ENCODE measurements at regions not wholly inside any gene's neighbourhood (a gene's known extent, or its start where the extent isn't known, plus 50 kb on each side); places are given as distances from the start of the nearest gene placed in this dataset.

DNA sequence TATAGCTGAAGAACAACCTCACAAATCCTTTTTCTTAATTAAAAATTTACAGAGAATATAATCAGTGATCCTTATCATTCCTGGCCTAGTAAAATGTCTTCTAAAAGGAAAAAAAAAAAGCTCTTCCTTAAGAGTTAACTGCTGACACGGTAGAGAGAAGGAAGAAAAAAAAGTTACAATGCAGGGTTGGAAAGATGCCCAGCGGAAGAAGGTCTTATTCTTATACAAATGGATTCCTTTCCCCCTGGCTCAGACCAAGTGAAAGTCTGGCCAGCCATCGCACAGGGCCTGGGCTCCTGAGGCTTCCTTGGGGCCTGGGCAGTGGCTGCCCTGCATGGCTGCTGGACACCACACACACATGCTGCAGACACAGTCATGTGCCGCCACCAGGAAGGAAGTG lies 688.6 kb downstream of the TENT5A start:
- H3K9ac ChIP-seq (ENCODE audit: low read length) = no peak overlapping the region
- H3K4me2 ChIP-seq (ENCODE audit: low read length) = no peak overlapping the region
- no peak overlapping the region for H3K4me3 ChIP-seq (ENCODE audit: low read length)
- no peaks in the 10 kb centered on the region for H3K27me3 ChIP-seq (ENCODE audit: low read depth, low read length)
- no peaks in the 10 kb centered on the region for H4K20me1 ChIP-seq (ENCODE audit: insufficient read depth, low read length)
- no peaks in the 10 kb centered on the region for H3K9me3 ChIP-seq (ENCODE audit: insufficient read depth, low read length)
- no peak overlapping the region for H3K27ac ChIP-seq (ENCODE audit: low read length)
- H3K4me1 ChIP-seq (ENCODE audit: low read length) = no peaks in the 10 kb centered on the region
- H2AFZ ChIP-seq (ENCODE audit: low read depth, low read length) = no peak overlapping the region
- TF ChIP-seq, protein P1, sequence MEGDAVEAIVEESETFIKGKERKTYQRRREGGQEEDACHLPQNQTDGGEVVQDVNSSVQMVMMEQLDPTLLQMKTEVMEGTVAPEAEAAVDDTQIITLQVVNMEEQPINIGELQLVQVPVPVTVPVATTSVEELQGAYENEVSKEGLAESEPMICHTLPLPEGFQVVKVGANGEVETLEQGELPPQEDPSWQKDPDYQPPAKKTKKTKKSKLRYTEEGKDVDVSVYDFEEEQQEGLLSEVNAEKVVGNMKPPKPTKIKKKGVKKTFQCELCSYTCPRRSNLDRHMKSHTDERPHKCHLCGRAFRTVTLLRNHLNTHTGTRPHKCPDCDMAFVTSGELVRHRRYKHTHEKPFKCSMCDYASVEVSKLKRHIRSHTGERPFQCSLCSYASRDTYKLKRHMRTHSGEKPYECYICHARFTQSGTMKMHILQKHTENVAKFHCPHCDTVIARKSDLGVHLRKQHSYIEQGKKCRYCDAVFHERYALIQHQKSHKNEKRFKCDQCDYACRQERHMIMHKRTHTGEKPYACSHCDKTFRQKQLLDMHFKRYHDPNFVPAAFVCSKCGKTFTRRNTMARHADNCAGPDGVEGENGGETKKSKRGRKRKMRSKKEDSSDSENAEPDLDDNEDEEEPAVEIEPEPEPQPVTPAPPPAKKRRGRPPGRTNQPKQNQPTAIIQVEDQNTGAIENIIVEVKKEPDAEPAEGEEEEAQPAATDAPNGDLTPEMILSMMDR (IDR thresholded peaks at IDR 0.05; ENCODE audit: low read depth, low read length) = no peak
- no peak for TF ChIP-seq EZH2phosphoT487 (IDR thresholded peaks at IDR 0.05; ENCODE audit: low read depth)
- H3K79me2 ChIP-seq (ENCODE audit: low read length) = no peaks in the 10 kb centered on the region
- H3K36me3 ChIP-seq (replicated peaks; ENCODE audit: low read depth, low read length) = no peaks in the 10 kb centered on the region

DNA sequence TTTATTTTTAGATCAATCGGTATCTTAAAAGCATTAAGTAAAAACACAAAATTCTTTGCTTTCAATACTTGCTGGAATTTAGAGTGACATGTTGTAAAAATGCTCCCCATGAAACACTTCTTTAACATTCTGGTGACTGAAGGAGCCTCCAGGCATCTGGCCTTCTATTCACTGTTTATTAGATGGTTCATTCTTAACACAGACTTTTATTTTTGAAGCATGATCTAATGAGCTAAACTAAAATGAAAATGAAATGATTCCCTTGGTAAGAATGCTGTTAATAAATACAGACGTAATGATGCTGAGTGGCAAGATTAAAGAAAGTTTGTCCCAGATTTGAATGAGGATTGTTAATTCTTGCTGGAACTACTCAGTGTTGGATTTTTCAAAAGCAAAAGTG lies 698.4 kb downstream of the TENT5A start:
- no peaks in the 10 kb centered on the region for H3K36me3 ChIP-seq (replicated peaks; ENCODE audit: low read depth, low read length)
- no peaks in the 10 kb centered on the region for H4K20me1 ChIP-seq (ENCODE audit: insufficient read depth, low read length)
- H3K4me2 ChIP-seq (ENCODE audit: low read length) = no peak overlapping the region
- no peak overlapping the region for H3K27ac ChIP-seq (ENCODE audit: low read length)
- H3K4me3 ChIP-seq (ENCODE audit: low read length) = no peak overlapping the region
- no peaks in the 10 kb centered on the region for H3K27me3 ChIP-seq (ENCODE audit: low read depth, low read length)
- H3K4me1 ChIP-seq (ENCODE audit: low read length) = no peaks in the 10 kb centered on the region
- no peaks in the 10 kb centered on the region for H3K79me2 ChIP-seq (ENCODE audit: low read length)
- TF ChIP-seq, protein P1 (IDR thresholded peaks at IDR 0.05; ENCODE audit: low read depth, low read length) = no peak
- TF ChIP-seq EZH2phosphoT487 (IDR thresholded peaks at IDR 0.05; ENCODE audit: low read depth) = no peak
- no peaks in the 10 kb centered on the region for H3K9me3 ChIP-seq (ENCODE audit: insufficient read depth, low read length)
- H2AFZ ChIP-seq (ENCODE audit: low read depth, low read length) = no peak overlapping the region
- no peak overlapping the region for H3K9ac ChIP-seq (ENCODE audit: low read length)

DNA sequence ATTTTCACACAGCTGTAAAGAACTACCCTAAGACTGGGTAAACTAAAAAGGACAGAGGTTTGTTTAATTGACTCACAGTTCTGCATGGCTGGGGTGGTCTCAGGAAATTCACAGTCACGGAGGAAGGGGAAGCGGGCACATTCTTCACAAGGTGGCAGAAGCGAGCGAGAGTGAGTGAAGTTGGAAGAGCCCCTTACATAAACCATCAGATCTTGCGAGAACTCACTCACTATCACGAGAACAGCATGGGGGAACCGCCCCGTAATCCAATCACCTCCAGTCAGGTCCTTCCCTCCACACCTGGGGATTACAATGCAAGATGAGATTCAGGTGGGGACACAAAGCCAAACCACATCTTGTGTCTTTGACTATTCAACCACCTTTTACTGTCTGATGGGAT lies 700.5 kb downstream of the TENT5A start:
- Histone ChIP-seq H3K79me2 (ENCODE audit: low read length) (no peaks in the 10 kb centered on the region), H3K4me3 (ENCODE audit: low read length) (no peak overlapping the region), H3K9me3 (ENCODE audit: insufficient read depth, low read length) (no peaks in the 10 kb centered on the region), H3K27me3 (ENCODE audit: low read depth, low read length) (no peaks in the 10 kb centered on the region), H3K27ac (ENCODE audit: low read length) (no peak overlapping the region), H3K36me3 (replicated peaks; ENCODE audit: low read depth, low read length) (no peaks in the 10 kb centered on the region), H3K4me2 (ENCODE audit: low read length) (no peak overlapping the region), H3K9ac (ENCODE audit: low read length) (no peak overlapping the region), H2AFZ (ENCODE audit: low read depth, low read length) (no peak overlapping the region), H3K4me1 (ENCODE audit: low read length) (no peaks in the 10 kb centered on the region), H4K20me1 (ENCODE audit: insufficient read depth, low read length) (no peaks in the 10 kb centered on the region)
- TF ChIP-seq, protein P1 (IDR thresholded peaks at IDR 0.05; ENCODE audit: low read depth, low read length) = no peak
- no peak for TF ChIP-seq EZH2phosphoT487 (IDR thresholded peaks at IDR 0.05; ENCODE audit: low read depth)

- no peaks in the 10 kb centered on the region for H3K79me2 ChIP-seq (ENCODE audit: low read length)
- H3K9ac ChIP-seq (ENCODE audit: low read length) = no peak overlapping the region
- no peak overlapping the region for H3K27ac ChIP-seq (ENCODE audit: low read length)
- H3K4me1 ChIP-seq (ENCODE audit: low read length) = no peaks in the 10 kb centered on the region
- H3K4me3 ChIP-seq (ENCODE audit: low read length) = no peak overlapping the region
- H3K9me3 ChIP-seq (ENCODE audit: insufficient read depth, low read length) = no peaks in the 10 kb centered on the region
- no peaks in the 10 kb centered on the region for H3K36me3 ChIP-seq (replicated peaks; ENCODE audit: low read depth, low read length)
- no peaks in the 10 kb centered on the region for H3K27me3 ChIP-seq (ENCODE audit: low read depth, low read length)
- H4K20me1 ChIP-seq (ENCODE audit: insufficient read depth, low read length) = no peaks in the 10 kb centered on the region
- H2AFZ ChIP-seq (ENCODE audit: low read depth, low read length) = no peak overlapping the region
- no peak overlapping the region for H3K4me2 ChIP-seq (ENCODE audit: low read length)
- TF ChIP-seq, protein P1 (IDR thresholded peaks at IDR 0.05; ENCODE audit: low read depth, low read length) = no peak
- no peak for TF ChIP-seq EZH2phosphoT487 (IDR thresholded peaks at IDR 0.05; ENCODE audit: low read depth)
These were observed 702.9 kb downstream of the TENT5A start for GRCh38 chr6:81049425-81050042.
